ENCODE measurements at regions not wholly inside any gene's neighbourhood (a gene's known extent, or its start where the extent isn't known, plus 50 kb on each side); places are given as distances from the start of the nearest gene placed in this dataset.

DNA sequence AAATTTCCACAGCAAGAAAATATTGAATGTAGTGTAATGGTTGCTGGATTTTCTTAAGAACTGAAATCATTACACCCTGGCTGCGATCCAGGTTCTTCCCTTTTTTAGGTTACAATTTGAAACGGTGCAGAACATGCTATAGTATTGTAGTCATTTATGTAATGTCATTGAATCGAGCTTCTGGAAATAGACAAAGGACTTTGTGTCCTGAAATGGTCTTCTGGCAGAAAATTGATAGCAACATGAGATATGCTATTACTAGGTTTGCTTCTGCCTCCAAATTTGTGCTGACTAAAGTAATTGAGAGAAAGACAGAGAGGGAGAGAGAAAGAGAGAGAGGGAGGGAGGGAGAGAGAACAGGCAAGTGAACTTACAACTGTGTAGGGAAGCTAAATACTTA is 146.2 kb upstream of the NFIA start:
- Histone ChIP-seq H3K36me3 (ENCODE audit: control insufficient read depth in 2 of 2, extremely low read depth in 1 of 2, insufficient read depth in 2 of 2, low read length in 2 of 2) (no peaks in the 10 kb centered on the region), H4K20me1 (ENCODE audit: control insufficient read depth, extremely low read depth, insufficient read depth, low read length) (no peaks in the 10 kb centered on the region), H3K4me2 (ENCODE audit: control insufficient read depth, extremely low read depth, insufficient read depth, low read depth, low read length) (no peak overlapping the region), H3K27ac (ENCODE audit: control insufficient read depth, insufficient read depth, low read length) (no peak overlapping the region), H3K79me2 (ENCODE audit: control insufficient read depth, insufficient read depth, low read length) (no peaks in the 10 kb centered on the region), H3K9ac (ENCODE audit: control insufficient read depth, extremely low read depth, insufficient read depth, low read length) (no peak overlapping the region), H3K4me1 (ENCODE audit: control insufficient read depth, extremely low read depth, insufficient read depth, low read length) (no peaks in the 10 kb centered on the region), H3K27me3 (ENCODE audit: control insufficient read depth, extremely low read depth, insufficient read depth, low read length) (no peaks in the 10 kb centered on the region), H3K9me3 (ENCODE audit: control insufficient read depth, low read depth, low read length) (no peaks in the 10 kb centered on the region), H3K9me1 (ENCODE audit: control insufficient read depth, extremely low read depth, insufficient read depth, low read length) (no peaks in the 10 kb centered on the region), H2AFZ (ENCODE audit: control insufficient read depth, low read length) (no peak overlapping the region), H3K4me3 (ENCODE audit: control insufficient read depth in 2 of 3, extremely low read depth in 1 of 3, insufficient read depth in 2 of 3, low read depth in 1 of 3, low read length in 3 of 3) (no peak overlapping the region)
- no peak for TF ChIP-seq CTCF (optimal IDR thresholded peaks at IDR 0.05 in 1 of 3, IDR thresholded peaks at IDR 0.05 in 1 of 3, conservative IDR thresholded peaks at IDR 0.05 in 1 of 3; ENCODE audit: extremely low read depth in 1 of 3, insufficient read depth in 2 of 3, low read length in 3 of 3)
- no peak for TF ChIP-seq EZH2 (IDR thresholded peaks at IDR 0.05; ENCODE audit: low read length)
- no peak for DNase-seq (ENCODE audit: low read depth, low spot score)
- dilution Hi-C loops (cut with MboI; ENCODE audit: extremely low pct_ligation_motif_present, low sequenced_read_pairs): no loop called here
- FAIRE-seq: no peak

GRCh38 chr1:60935599-60936110 is 146.7 kb upstream of the NFIA start:
- Histone ChIP-seq H2AFZ (ENCODE audit: control insufficient read depth, low read length) (no peak overlapping the region), H3K27me3 (ENCODE audit: control insufficient read depth, extremely low read depth, insufficient read depth, low read length) (no peaks in the 10 kb centered on the region), H3K27ac (ENCODE audit: control insufficient read depth, insufficient read depth, low read length) (no peak overlapping the region), H3K79me2 (ENCODE audit: control insufficient read depth, insufficient read depth, low read length) (no peaks in the 10 kb centered on the region), H3K4me2 (ENCODE audit: control insufficient read depth, extremely low read depth, insufficient read depth, low read depth, low read length) (no peak overlapping the region), H3K9me3 (ENCODE audit: control insufficient read depth, low read depth, low read length) (no peaks in the 10 kb centered on the region), H3K4me3 (ENCODE audit: control insufficient read depth in 2 of 3, extremely low read depth in 1 of 3, insufficient read depth in 2 of 3, low read depth in 1 of 3, low read length in 3 of 3) (no peak overlapping the region), H3K9ac (ENCODE audit: control insufficient read depth, extremely low read depth, insufficient read depth, low read length) (no peak overlapping the region), H3K36me3 (ENCODE audit: control insufficient read depth in 2 of 2, extremely low read depth in 1 of 2, insufficient read depth in 2 of 2, low read length in 2 of 2) (no peaks in the 10 kb centered on the region), H3K9me1 (ENCODE audit: control insufficient read depth, extremely low read depth, insufficient read depth, low read length) (no peaks in the 10 kb centered on the region), H3K4me1 (ENCODE audit: control insufficient read depth, extremely low read depth, insufficient read depth, low read length) (no peaks in the 10 kb centered on the region), H4K20me1 (ENCODE audit: control insufficient read depth, extremely low read depth, insufficient read depth, low read length) (no peaks in the 10 kb centered on the region)
- TF ChIP-seq EZH2 (IDR thresholded peaks at IDR 0.05; ENCODE audit: low read length): no peak
- TF ChIP-seq CTCF (optimal IDR thresholded peaks at IDR 0.05 in 1 of 3, IDR thresholded peaks at IDR 0.05 in 1 of 3, conservative IDR thresholded peaks at IDR 0.05 in 1 of 3; ENCODE audit: extremely low read depth in 1 of 3, insufficient read depth in 2 of 3, low read length in 3 of 3): no peak
- dilution Hi-C loops (cut with MboI; ENCODE audit: extremely low pct_ligation_motif_present, low sequenced_read_pairs): no loop called here
- no peak for FAIRE-seq
- DNase-seq (ENCODE audit: low read depth, low spot score): no peak

Measured in keratinocyte (primary cell).